Stomach (tissue), 8 donors: ENCODE measurements at regions not wholly inside any gene's neighbourhood (a gene's known extent, or its start where the extent isn't known, plus 50 kb on each side); places are given as distances from the start of the nearest gene placed in this dataset.

Experiments used
- DNase-seq, 2 donors: peaks; one replicate each; pipeline versions ENCODE4 v3.0.0 to v3.0.0-alpha.2; 2013 to 2019
- H3K27ac ChIP-seq, 5 donors: fragments of 200-600 bp in 4 of 5; sonication (generic) in 4 of 5; one replicate each; pipeline ENCODE4 v1.5.1; 2013 to 2019; ENCODE audit warnings: mild to moderate bottlenecking in 1 of 5, moderate library complexity in 1 of 5
- H3K27me3 ChIP-seq, 3 donors: fragments of 200-600 bp; sonication (generic); one replicate each; pipeline ENCODE4 v1.5.1; 2017 to 2019; ENCODE audit warnings: mixed run types in 1 of 3
- H3K36me3 ChIP-seq, 4 donors: fragments of 200-600 bp; sonication (generic); 1 replicate in 3 of 4; 2 replicates in 1 of 4; pipeline ENCODE4 v1.5.1; 2016 to 2019
- H3K4me1 ChIP-seq, 4 donors: fragments of 200-600 bp; sonication (generic); one replicate each; pipeline ENCODE4 v1.5.1; 2016 to 2019
- H3K4me3 ChIP-seq, 4 donors: fragments of 200-600 bp; sonication (generic) in 3 of 4; one replicate each; pipeline ENCODE4 v1.5.1; 2016 to 2019; ENCODE audit warnings: mild to moderate bottlenecking in 1 of 4
- H3K9me3 ChIP-seq, 4 donors: fragments of 200-600 bp; sonication (generic); one replicate each; pipeline ENCODE4 v1.5.1; 2016 to 2019
- CTCF ChIP-seq, 7 experiments: fragments of 450-650 bp in 4 of 7; fragments of 200-600 bp in 3 of 7; sonication (generic) in 3 of 7; IDR thresholded peaks; one replicate each; pipeline ENCODE4 v1.5.1; 2016 to 2019; ENCODE audit warnings: antibody characterized with exemption in 7 of 7, control low read depth in 2 of 7, mild to moderate bottlenecking in 1 of 7
- EP300 ChIP-seq: sonication (generic); formaldehyde crosslinking; IDR thresholded peaks from one replicate; pipeline ENCODE4 v1.6.1; 2017; ENCODE audit warnings: antibody characterized with exemption
- POLR2A ChIP-seq, 4 donors: fragments of 450-650 bp; IDR thresholded peaks; one replicate each; pipeline ENCODE4 v1.6.1; 2016; ENCODE audit warnings: antibody characterized with exemption in 4 of 4, control low read depth in 2 of 4, mild to moderate bottlenecking in 1 of 4, moderate library complexity in 1 of 4
- POLR2AphosphoS5 ChIP-seq, 3 donors: sonication (generic); formaldehyde crosslinking; IDR thresholded peaks; one replicate each; pipeline ENCODE4 v1.6.1; 2016; ENCODE audit warnings: antibody characterized with exemption in 3 of 3
- WGBS, 5 donors: extraction: QIAGEN DNeasy Blood & Tissue Kit in 3 of 5; methylation state at CpG; one replicate each; pipeline versions ENCODE4 v1.1.5 to v1.1.7; 2013 to 2018; 5-methylcytosine and 5-hydroxymethylcytosine counted together
- intact Hi-C: fragments of 100-400 bp; cut with DNase I; formaldehyde crosslinking; loops from one replicate; pipeline ENCODE4 v1.15.1; 2023; ENCODE audit warnings: low total_unique reads
- donor health status: healthy with polysubstance abuse.
- donor health status: Bipolar disorder and iron deficiency.
- donor health status: healthy.

GRCh38 chr11:114886644-114887265 is 208.4 kb downstream of the NXPE2 start:
- H3K4me3 ChIP-seq = no peak overlapping the region
- WGBS, 5 donors = 51 to 55% (median 55%) methylated on average over 4 of the region's 4 CpGs
- no peaks in the 10 kb centered on the region for H3K4me1 ChIP-seq
- H3K9me3 ChIP-seq = peaks cover 0 to 5% (median 0%) of the 10 kb centered on the region in 4 donors
- intact Hi-C loops = no loop called here
- DNase-seq = no peak
- TF ChIP-seq POLR2AphosphoS5 (IDR thresholded peaks at IDR 0.05) = no peak
- TF ChIP-seq POLR2A (IDR thresholded peaks at IDR 0.05) = no peak
- TF ChIP-seq EP300 = no peak
- TF ChIP-seq CTCF (IDR thresholded peaks at IDR 0.05) = no peak
- H3K36me3 ChIP-seq = no peaks in the 10 kb centered on the region
- peaks cover 0 to 14% (median 9%) of the 10 kb centered on the region in 3 donors for H3K27me3 ChIP-seq
- no peak overlapping the region for H3K27ac ChIP-seq

DNA sequence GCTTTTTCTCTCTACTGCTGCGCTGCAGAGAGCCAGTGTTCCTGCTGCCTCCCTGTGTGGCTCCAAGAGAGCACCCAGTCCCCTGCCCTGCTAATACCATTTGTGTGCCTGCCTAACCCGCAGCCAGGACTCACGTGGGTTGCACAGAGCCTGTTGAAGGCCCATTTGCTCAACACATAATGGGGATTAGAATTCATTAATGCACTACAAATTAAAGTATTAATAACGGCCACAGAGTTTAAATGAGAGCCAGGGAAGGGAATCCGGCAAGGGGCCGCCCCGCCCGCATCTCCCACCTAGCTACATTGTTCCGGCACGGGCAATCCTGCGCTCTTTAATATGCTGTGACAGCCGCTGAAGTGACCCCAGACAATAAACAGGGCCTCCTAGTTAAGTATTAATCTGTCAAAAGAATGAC is 211.3 kb downstream of the NXPE2 start:
- Histone ChIP-seq H3K27ac (no peak overlapping the region), H3K4me1 (no peaks in the 10 kb centered on the region), H3K9me3 (peaks cover 0 to 8% (median 0%) of the 10 kb centered on the region in 4 donors), H3K36me3 (no peaks in the 10 kb centered on the region), H3K4me3 (no peak overlapping the region), H3K27me3 (peaks cover 0 to 14% (median 9%) of the 10 kb centered on the region in 3 donors)
- intact Hi-C loops = no loop called here
- TF ChIP-seq EP300 (no peak), CTCF (IDR thresholded peaks at IDR 0.05) (no peak)
- WGBS, 5 donors = 26 to 49% (median 36%) methylated on average over 11 to 12 of the region's 12 CpGs
- DNase-seq = peak in 1 of 2 donors; percentile 13

GRCh38 chr11:114890038-114890437 is 211.7 kb downstream of the NXPE2 start:
- H3K27ac ChIP-seq = no peak overlapping the region
- intact Hi-C loops = no loop called here
- no peak overlapping the region for H3K4me3 ChIP-seq
- H3K9me3 ChIP-seq = peaks cover 0 to 8% (median 0%) of the 10 kb centered on the region in 4 donors
- 43 to 62% (median 52%) methylated on average over 7 to 8 of the region's 8 CpGs for WGBS, 5 donors
- DNase-seq = no peak
- TF ChIP-seq POLR2A (IDR thresholded peaks at IDR 0.05) (no peak), POLR2AphosphoS5 (IDR thresholded peaks at IDR 0.05) (no peak), EP300 (no peak), CTCF (IDR thresholded peaks at IDR 0.05) (no peak)
- H3K4me1 ChIP-seq = no peaks in the 10 kb centered on the region
- peaks cover 0 to 14% (median 9%) of the 10 kb centered on the region in 3 donors for H3K27me3 ChIP-seq
- H3K36me3 ChIP-seq = no peaks in the 10 kb centered on the region

DNA sequence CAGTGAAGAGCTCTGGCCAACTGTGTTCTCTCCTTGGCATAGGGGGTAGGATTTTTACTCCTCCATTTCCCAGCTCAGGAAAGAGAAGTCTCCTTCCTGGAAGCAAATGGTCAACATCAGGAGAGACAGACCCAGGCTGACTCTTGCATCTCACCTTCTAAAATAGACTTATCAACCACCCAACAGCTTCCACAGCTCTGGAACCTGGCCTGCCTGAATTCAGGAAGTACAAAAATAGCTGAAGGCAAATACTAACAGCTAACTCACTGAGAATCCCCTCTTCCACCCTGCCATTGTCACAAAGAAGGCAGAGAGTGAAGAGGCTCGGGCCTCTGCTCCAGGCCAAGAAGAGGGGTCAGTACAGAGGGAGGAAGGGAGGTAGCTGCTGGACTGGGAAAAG is 213.6 kb downstream of the NXPE2 start:
- TF ChIP-seq POLR2AphosphoS5 (IDR thresholded peaks at IDR 0.05) (no peak), EP300 (no peak)
- no peak overlapping the region for H3K4me3 ChIP-seq
- no peaks in the 10 kb centered on the region for H3K4me1 ChIP-seq
- no peaks in the 10 kb centered on the region for H3K36me3 ChIP-seq
- 59 to 78% (median 72%) methylated on average over 1 of the region's 1 CpG for WGBS, 5 donors
- DNase-seq = no peak
- H3K27me3 ChIP-seq = peaks cover 0 to 14% (median 9%) of the 10 kb centered on the region in 3 donors
- intact Hi-C loops = no loop called here
- H3K27ac ChIP-seq = no peak overlapping the region
- peaks cover 0 to 8% (median 0%) of the 10 kb centered on the region in 4 donors for H3K9me3 ChIP-seq
